Stimulated activated CD8-positive, alpha-beta memory T cell treated with anti-CD3 and anti-CD28 coated beads, Interleukin-12 subunit alpha, Interleukin-12 subunit beta, amount 100 ng/mL, for 1 hour (primary cell): ENCODE measurements at regions not wholly inside any gene's neighbourhood (a gene's known extent, or its start where the extent isn't known, plus 50 kb on each side); places are given as distances from the start of the nearest gene placed in this dataset.
"Not testable (repeated sequence)": the region's sequence is repeated elsewhere in the genome, so short reads cannot be mapped to it uniquely, and the experiment has no call there.

Experiments used
- DNase-seq: peaks from one replicate; pipeline ENCODE4 v3.0.0-alpha.2; 2020; ENCODE audit warnings: low read depth

GRCh38 chr7:36037121-36037662 lies 115.9 kb upstream of the EEPD1 start:
- no peak for DNase-seq

- DNase-seq = no peak
Measured at GRCh38 chr7:36038063-36038721, 114.9 kb upstream of the EEPD1 start.

GRCh38 chr7:36039243-36039642 lies 113.8 kb upstream of the EEPD1 start:
- no peak for DNase-seq

GRCh38 chr7:36039671-36040070 lies 113.4 kb upstream of the EEPD1 start:
- DNase-seq = no peak

GRCh38 chr7:36040679-36041078 lies 112.4 kb upstream of the EEPD1 start:
- DNase-seq = no peak

GRCh38 chr7:36044101-36044892 lies 108.8 kb upstream of the EEPD1 start:
- no peak for DNase-seq

- DNase-seq = no peak
Measured at GRCh38 chr7:36045326-36045725, 107.7 kb upstream of the EEPD1 start.

GRCh38 chr7:36045830-36046341 lies 107.2 kb upstream of the EEPD1 start:
- DNase-seq = no peak

- DNase-seq = no peak
Measured at GRCh38 chr7:36047091-36047658, 105.9 kb upstream of the EEPD1 start.

GRCh38 chr7:36048141-36048901 lies 104.7 kb upstream of the EEPD1 start:
- no peak for DNase-seq

- no peak for DNase-seq
Measured at GRCh38 chr7:36048902-36049240, 104.2 kb upstream of the EEPD1 start.

GRCh38 chr7:36051501-36051900 lies 101.6 kb upstream of the EEPD1 start:
- no peak for DNase-seq

GRCh38 chr7:36053589-36053988 lies 99.5 kb upstream of the EEPD1 start:
- DNase-seq = no peak

GRCh38 chr7:36054637-36055036 lies 98.4 kb upstream of the EEPD1 start:
- DNase-seq = no peak

GRCh38 chr7:36055207-36055606 lies 97.8 kb upstream of the EEPD1 start:
- DNase-seq = no peak

GRCh38 chr7:36057323-36057722 lies 95.7 kb upstream of the EEPD1 start:
- no peak for DNase-seq

- DNase-seq = no peak
Measured at GRCh38 chr7:36058020-36058592, 94.9 kb upstream of the EEPD1 start.

- DNase-seq = not testable (repeated sequence)
Measured at GRCh38 chr7:36060388-36060787, 92.7 kb upstream of the EEPD1 start.

- no peak for DNase-seq
Measured at GRCh38 chr7:36062154-36062815, 90.8 kb upstream of the EEPD1 start.

- DNase-seq = no peak
Measured at GRCh38 chr7:36064676-36065075, 88.4 kb upstream of the EEPD1 start.
